OCI-LY3 (cell line): ENCODE measurements at regions not wholly inside any gene's neighbourhood (a gene's known extent, or its start where the extent isn't known, plus 50 kb on each side); places are given as distances from the start of the nearest gene placed in this dataset.
"Not testable (repeated sequence)": the region's sequence is repeated elsewhere in the genome, so short reads cannot be mapped to it uniquely, and the experiment has no call there.

Experiments
- H2AFZ ChIP-seq: fragments of 200-600, 300-600 bp; shearing (Covaris generic); 2 replicates; pipeline ENCODE4 v1.6.0; 2014; ENCODE audit warnings: antibody characterized with exemption, low read depth, low read length
- H3K27ac ChIP-seq: fragments of 200-600, 300-600 bp; sonication (generic); 2 replicates; pipeline ENCODE4 v1.5.1; 2014; ENCODE audit warnings: mild to moderate bottlenecking, low read length, moderate library complexity, mixed read lengths
- H3K27me3 ChIP-seq: fragments of 200-600, 300-600 bp; sonication (generic); 2 replicates; pipeline ENCODE4 v1.6.1; 2014; ENCODE audit warnings: low read depth, low read length, mixed read lengths
- H3K36me3 ChIP-seq: fragments of 200-600, 300-600 bp; sonication (generic); replicated peaks from 2 replicates; pipeline ENCODE3; 2014; ENCODE audit warnings: low read depth, low read length, mixed read lengths
- H3K4me1 ChIP-seq: fragments of 300-600, 200-600 bp; sonication (generic); 2 replicates; pipeline ENCODE4 v1.6.1; 2014; ENCODE audit warnings: low read length, mixed read lengths
- H3K4me2 ChIP-seq: fragments of 200-600, 300-600 bp; sonication (generic); 2 replicates; pipeline ENCODE4 v1.6.1; 2014; ENCODE audit warnings: low read length, mixed read lengths
- H3K4me3 ChIP-seq: fragments of 300-600, 200-600 bp; sonication (generic); 2 replicates; pipeline ENCODE4 v1.5.1; 2014; ENCODE audit warnings: antibody characterized with exemption, mild to moderate bottlenecking, low read length, moderate library complexity
- H3K79me2 ChIP-seq: fragments of 300-600, 200-600 bp; shearing (Covaris generic); 2 replicates; pipeline ENCODE4 v1.6.1; 2014; ENCODE audit warnings: mild to moderate bottlenecking, low read length, mixed read lengths
- H3K9ac ChIP-seq: fragments of 300-600, 200-600 bp; shearing (Covaris generic); 2 replicates; pipeline ENCODE4 v1.6.0; 2014; ENCODE audit warnings: mild to moderate bottlenecking, low read length, moderate library complexity
- H3K9me3 ChIP-seq: fragments of 200-600, 300-600 bp; shearing (Covaris generic); 2 replicates; pipeline ENCODE4 v1.6.1; 2014; ENCODE audit warnings: low read length, mixed read lengths; ENCODE audit not compliant: insufficient read depth
- H4K20me1 ChIP-seq: fragments of 200-600, 300-600 bp; sonication (generic); 2 replicates; pipeline ENCODE4 v1.6.1; 2016; ENCODE audit warnings: low read length, mixed read lengths; ENCODE audit not compliant: insufficient read depth
- CTCF ChIP-seq: fragments of 200-600, 300-600 bp; sonication (generic); IDR thresholded peaks from 2 replicates; pipeline ENCODE4 v1.5.1; 2014; ENCODE audit warnings: antibody characterized with exemption, low read length, low read depth
- EZH2phosphoT487 ChIP-seq: fragments of 200-600 bp; shearing (Covaris generic); IDR thresholded peaks from 2 replicates; pipeline ENCODE4 v1.6.1; 2018; ENCODE audit warnings: antibody characterized with exemption, mixed run types, low read depth

- no peak overlapping the region for H2AFZ ChIP-seq
- no peaks in the 10 kb centered on the region for H4K20me1 ChIP-seq
- no peak overlapping the region for H3K27ac ChIP-seq
- no peaks in the 10 kb centered on the region for H3K9me3 ChIP-seq
- no peaks in the 10 kb centered on the region for H3K27me3 ChIP-seq
- H3K9ac ChIP-seq = no peak overlapping the region
- H3K4me3 ChIP-seq = no peak overlapping the region
- H3K36me3 ChIP-seq = no peaks in the 10 kb centered on the region
- H3K4me2 ChIP-seq = no peak overlapping the region
- H3K79me2 ChIP-seq = no peaks in the 10 kb centered on the region
- TF ChIP-seq CTCF = no peak
- TF ChIP-seq EZH2phosphoT487 = no peak
- no peaks in the 10 kb centered on the region for H3K4me1 ChIP-seq
These were observed 195.2 kb upstream of the PUDP start for GRCh38 chrX:7343181-7343580.

GRCh38 chrX:7335816-7336362 lies 187.9 kb upstream of the PUDP start:
- H3K79me2 ChIP-seq, H4K20me1 ChIP-seq, H3K36me3 ChIP-seq, H3K27me3 ChIP-seq, H3K4me2 ChIP-seq, H3K9ac ChIP-seq, H3K27ac ChIP-seq, H3K9me3 ChIP-seq, H3K4me1 ChIP-seq, H2AFZ ChIP-seq, H3K4me3 ChIP-seq: not testable (repeated sequence)

GRCh38 chrX:7334253-7334935 lies 186.4 kb upstream of the PUDP start:
- Histone ChIP-seq H3K9ac (no peak overlapping the region), H3K27me3 (no peaks in the 10 kb centered on the region), H3K27ac (no peak overlapping the region), H3K79me2 (no peaks in the 10 kb centered on the region), H3K4me2 (no peak overlapping the region), H3K4me1 (no peaks in the 10 kb centered on the region; the same call in 1 of the 2 replicates), H3K9me3 (no peaks in the 10 kb centered on the region), H3K36me3 (no peaks in the 10 kb centered on the region), H3K4me3 (no peak overlapping the region), H4K20me1 (no peaks in the 10 kb centered on the region), H2AFZ (no peak overlapping the region)
- TF ChIP-seq EZH2phosphoT487 (no peak), CTCF (no peak)

GRCh38 chrX:7330971-7331746 lies 183.2 kb upstream of the PUDP start:
- H3K27me3 ChIP-seq = no peaks in the 10 kb centered on the region
- no peaks in the 10 kb centered on the region for H3K79me2 ChIP-seq
- H2AFZ ChIP-seq = no peak overlapping the region
- H3K4me3 ChIP-seq = no peak overlapping the region
- H3K4me1 ChIP-seq = no peaks in the 10 kb centered on the region; the same call in 1 of the 2 replicates
- TF ChIP-seq CTCF (no peak), EZH2phosphoT487 (no peak)
- H3K4me2 ChIP-seq = no peak overlapping the region
- no peaks in the 10 kb centered on the region for H3K36me3 ChIP-seq
- no peaks in the 10 kb centered on the region for H4K20me1 ChIP-seq
- no peak overlapping the region for H3K27ac ChIP-seq
- H3K9ac ChIP-seq = no peak overlapping the region
- H3K9me3 ChIP-seq = no peaks in the 10 kb centered on the region
